GM23338 (cell line): ENCODE measurements at regions not wholly inside any gene's neighbourhood (a gene's known extent, or its start where the extent isn't known, plus 50 kb on each side); places are given as distances from the start of the nearest gene placed in this dataset.

Experiments
- ATAC-seq: fragments of 200-7000 bp; cut with Tn5 transposase; 3 replicates; pipeline ENCODE4 v1.9.1; 2020
- DNase-seq: peaks from one replicate; pipeline ENCODE4 v3.0.0-alpha.2; 2015; ENCODE audit warnings: low spot score
- H2AFZ ChIP-seq: fragments of 200-600 bp; sonication (generic); 2 replicates; pipeline ENCODE4 v1.8.0; 2016; ENCODE audit warnings: antibody characterized with exemption, mild to moderate bottlenecking, moderate library complexity
- H3F3A ChIP-seq: fragments of 200-600 bp; sonication (generic); replicated peaks from 2 replicates; pipeline ENCODE4 v1.8.0; 2017; ENCODE audit warnings: antibody characterized with exemption, mixed run types, low read depth
- H3K27ac ChIP-seq: fragments of 200-600 bp; sonication (generic); 2 replicates; pipeline ENCODE4 v1.6.1; 2016; ENCODE audit warnings: low read depth
- H3K27me3 ChIP-seq: fragments of 200-600 bp; sonication (generic); 2 replicates; pipeline ENCODE4 v1.8.0; 2016; ENCODE audit warnings: mild to moderate bottlenecking, mixed run types, moderate library complexity; ENCODE audit not compliant: insufficient read depth
- H3K36me3 ChIP-seq: fragments of 200-600 bp; sonication (generic); 2 replicates; pipeline ENCODE4 v1.8.0; 2016; ENCODE audit warnings: mild to moderate bottlenecking; ENCODE audit not compliant: insufficient read depth
- H3K4me1 ChIP-seq: fragments of 200-600 bp; sonication (generic); 2 replicates; pipeline ENCODE4 v1.8.0; 2016; ENCODE audit warnings: mild to moderate bottlenecking, moderate library complexity; ENCODE audit not compliant: insufficient read depth
- H3K4me2 ChIP-seq: fragments of 200-600 bp; sonication (generic); 2 replicates; pipeline ENCODE4 v1.7.1; 2017; ENCODE audit warnings: mixed run types
- H3K4me3 ChIP-seq: fragments of 200-600 bp; sonication (generic); 2 replicates; pipeline ENCODE4 v1.6.1; 2016; ENCODE audit warnings: mixed run types
- H3K79me2 ChIP-seq: fragments of 200-600 bp; sonication (generic); replicated peaks from 2 replicates; pipeline ENCODE4 v1.8.0; 2017; ENCODE audit warnings: mild to moderate bottlenecking; ENCODE audit not compliant: insufficient read depth
- H3K9me2 ChIP-seq: fragments of 200-600 bp; sonication (generic); 2 replicates; pipeline ENCODE4 v1.8.0; 2017; ENCODE audit not compliant: insufficient read depth
- H4K20me1 ChIP-seq: fragments of 200-600 bp; sonication (generic); replicated peaks from 2 replicates; pipeline ENCODE4 v1.8.0; 2017; ENCODE audit warnings: mild to moderate bottlenecking; ENCODE audit not compliant: insufficient read depth
- H3K27ac Mint-ChIP-seq: 2 replicates; pipeline ENCODE4 v1.8.0; 2020; ENCODE audit warnings: inconsistent platforms, mild to moderate bottlenecking, moderate library complexity, mixed read lengths
- H3K27me3 Mint-ChIP-seq: 3 replicates; pipeline ENCODE4 v1.8.0; 2022; ENCODE audit warnings: low read depth, mild to moderate bottlenecking, moderate library complexity, mixed read lengths, inconsistent platforms; ENCODE audit not compliant: insufficient read depth, poor library complexity
- H3K36me3 Mint-ChIP-seq: 3 replicates; pipeline ENCODE4 v1.8.0; 2021; ENCODE audit warnings: low read depth, mild to moderate bottlenecking, inconsistent platforms, moderate library complexity, mixed read lengths
- H3K4me1 Mint-ChIP-seq: 3 replicates; pipeline ENCODE4 v1.8.0; 2020; ENCODE audit warnings: mild to moderate bottlenecking, inconsistent platforms, mixed read lengths
- H3K4me3 Mint-ChIP-seq: 3 replicates; pipeline ENCODE4 v1.8.0; 2021; ENCODE audit warnings: moderate library complexity, mild to moderate bottlenecking, inconsistent platforms, mixed read lengths
- H3K9me3 Mint-ChIP-seq: 3 replicates; pipeline ENCODE4 v1.8.0; 2020; ENCODE audit warnings: moderate library complexity, mild to moderate bottlenecking, inconsistent platforms, mixed read lengths
- CREB1 ChIP-seq: fragments of 250-450 bp; sonication (Bioruptor Pico); IDR thresholded peaks from 2 replicates; pipeline ENCODE4 v1.5.0; 2020; ENCODE audit warnings: low read depth, mild to moderate bottlenecking, moderate library complexity
- EZH2 ChIP-seq: fragments of 200-600 bp; sonication (generic); IDR thresholded peaks from one replicate; pipeline ENCODE4 v1.8.0; 2017; ENCODE audit warnings: antibody characterized with exemption, mild to moderate bottlenecking, low read depth; ENCODE audit not compliant: unreplicated experiment
- EZH2phosphoT487 ChIP-seq: fragments of 200-600 bp; sonication (generic); IDR thresholded peaks from one replicate; pipeline ENCODE4 v1.8.1; 2018; ENCODE audit warnings: antibody characterized with exemption; ENCODE audit not compliant: unreplicated experiment
- NANOG ChIP-seq: IDR thresholded peaks from 2 replicates; pipeline ENCODE4 v1.6.1; 2016; ENCODE audit warnings: antibody characterized with exemption, borderline replicate concordance
- POLR2AphosphoS5 ChIP-seq: IDR thresholded peaks from 2 replicates; pipeline ENCODE4 v1.6.1; 2016; ENCODE audit warnings: antibody characterized with exemption, low read depth
- REST ChIP-seq: IDR thresholded peaks from one replicate; pipeline ENCODE4 v1.6.1; 2018; ENCODE audit warnings: antibody characterized with exemption; ENCODE audit not compliant: unreplicated experiment
- STAT1 ChIP-seq: IDR thresholded peaks from one replicate; pipeline ENCODE4 v1.6.1; 2016; ENCODE audit warnings: antibody characterized with exemption; ENCODE audit not compliant: unreplicated experiment
- ZNF331 ChIP-seq: fragments of 250-450 bp; sonication (Bioruptor Pico); IDR thresholded peaks from 2 replicates; pipeline ENCODE4 v1.5.0; 2020; ENCODE audit warnings: low read depth, mild to moderate bottlenecking, moderate library complexity
- ZNF462 ChIP-seq: fragments of 250-450 bp; sonication (Bioruptor Pico); IDR thresholded peaks from 2 replicates; pipeline ENCODE4 v1.5.0; 2020; ENCODE audit warnings: mild to moderate bottlenecking, moderate library complexity

DNA sequence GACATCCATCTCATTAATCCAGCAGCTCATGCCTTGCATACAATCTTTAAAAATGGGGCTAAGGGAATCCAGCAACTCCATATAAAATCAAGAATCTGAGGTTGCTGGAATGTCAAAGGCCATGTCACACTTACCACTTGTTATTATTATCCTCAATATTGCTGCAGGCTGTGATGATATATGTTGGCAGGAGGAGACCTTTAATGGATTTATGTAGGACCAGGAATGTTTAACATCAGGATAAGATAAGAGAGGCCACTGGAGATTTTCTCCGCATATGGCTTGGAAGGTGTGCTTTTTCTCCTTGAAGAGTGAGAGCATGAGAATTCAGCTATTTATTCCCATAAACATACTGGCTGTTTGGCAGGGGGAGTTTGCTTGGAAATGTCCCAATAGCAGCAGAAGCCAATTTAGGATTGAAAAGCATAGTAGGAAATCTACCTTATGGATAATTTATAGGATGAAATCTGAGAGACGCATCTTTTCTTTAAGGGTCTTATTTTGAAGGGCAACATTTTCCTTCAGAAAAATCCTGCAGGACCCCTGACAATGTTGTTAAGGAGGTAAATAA, 481.4 kb downstream of the AGTPBP1 start:
- Histone ChIP-seq H2AFZ (no peak overlapping the region), H3K36me3 (no peaks in the 10 kb centered on the region), H3K4me3 (no peak overlapping the region), H3K27ac (no peak overlapping the region), H3K9me2 (no peaks in the 10 kb centered on the region), H3K4me1 (no peaks in the 10 kb centered on the region), H3F3A (no peaks in the 10 kb centered on the region), H3K27me3 (no peaks in the 10 kb centered on the region), H4K20me1 (no peaks in the 10 kb centered on the region; the same call in 1 of the 2 replicates), H3K4me2 (no peak overlapping the region), H3K79me2 (no peaks in the 10 kb centered on the region)
- Mint-ChIP-seq H3K9me3 (no peaks in the 10 kb centered on the region; the same call in 1 of the 3 replicates), H3K27ac (no peak overlapping the region), H3K4me3 (no peak overlapping the region), H3K36me3 (peaks cover 6% of the 10 kb centered on the region; the same call in 1 of the 3 replicates), H3K27me3 (no peaks in the 10 kb centered on the region), H3K4me1 (peaks cover 4% of the 10 kb centered on the region; the same call in 2 of the 3 replicates)
- ATAC-seq (no peak), DNase-seq (no peak)
- TF ChIP-seq EZH2 (no peak), CREB1 (CRISPR knock-in tag) (no peak), ZNF331 (CRISPR knock-in tag) (no peak), POLR2AphosphoS5 (no peak), NANOG (no peak), ZNF462 (CRISPR knock-in tag) (no peak), STAT1 (no peak), REST (no peak), EZH2phosphoT487 (no peak)
